ENCODE measurements at regions not wholly inside any gene's neighbourhood (a gene's known extent, or its start where the extent isn't known, plus 50 kb on each side); places are given as distances from the start of the nearest gene placed in this dataset.

- no peak for DNase-seq
Measured at GRCh38 chr10:47238331-47239095, 61.5 kb upstream of the GDF10 start.

- DNase-seq: no peak
Measured at GRCh38 chr10:47239211-47239610, 60.8 kb upstream of the GDF10 start.

GRCh38 chr10:47240173-47240572, 59.8 kb upstream of the GDF10 start:
- no peak for DNase-seq

DNA sequence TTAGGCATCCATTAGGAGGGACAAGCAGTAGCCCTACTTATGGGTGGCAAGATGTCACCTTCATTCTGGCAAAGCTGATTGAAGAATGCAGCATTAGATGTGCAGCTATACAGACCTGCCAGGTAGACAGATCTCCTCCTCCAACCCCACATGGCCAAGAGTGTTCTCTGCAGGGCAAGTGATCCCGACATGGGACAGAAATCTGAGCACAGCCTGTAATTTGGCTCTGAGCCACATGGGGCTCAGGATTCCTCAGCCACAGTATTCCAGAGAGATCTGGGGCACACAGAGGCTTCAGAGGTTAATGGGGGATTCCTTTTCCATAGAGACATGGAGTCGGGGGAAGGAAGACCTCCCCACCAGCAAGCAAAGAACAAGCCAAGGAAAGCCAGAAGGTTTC, 58.7 kb upstream of the GDF10 start:
- no peak for DNase-seq

- no peak for DNase-seq
Measured at GRCh38 chr10:47241946-47242867, 57.8 kb upstream of the GDF10 start.

DNA sequence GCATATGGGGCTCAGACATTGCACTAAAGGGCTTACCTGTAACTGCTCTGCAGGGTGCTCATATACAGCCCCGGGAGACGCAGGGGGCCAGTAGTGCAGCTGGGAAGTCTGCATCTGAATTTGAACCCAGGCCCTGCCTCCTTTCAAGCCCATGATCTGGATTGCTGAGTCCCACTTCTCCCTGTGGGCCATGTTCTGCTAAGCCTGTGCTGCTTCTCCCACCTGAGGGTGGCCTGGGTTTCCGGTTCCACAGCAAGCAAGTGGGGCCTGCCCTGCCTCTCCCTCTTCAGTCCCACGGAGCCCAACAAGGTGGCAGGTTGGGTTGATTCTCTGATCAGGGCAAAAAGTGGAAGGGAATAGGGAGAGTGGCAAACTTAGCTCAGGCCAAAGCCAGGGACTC, 56.6 kb upstream of the GDF10 start:
- DNase-seq: no peak

- no peak for DNase-seq
Measured at GRCh38 chr10:47243791-47244190, 56.2 kb upstream of the GDF10 start.

- no peak for DNase-seq
Measured at GRCh38 chr10:47244560-47245500, 55.2 kb upstream of the GDF10 start.

DNA sequence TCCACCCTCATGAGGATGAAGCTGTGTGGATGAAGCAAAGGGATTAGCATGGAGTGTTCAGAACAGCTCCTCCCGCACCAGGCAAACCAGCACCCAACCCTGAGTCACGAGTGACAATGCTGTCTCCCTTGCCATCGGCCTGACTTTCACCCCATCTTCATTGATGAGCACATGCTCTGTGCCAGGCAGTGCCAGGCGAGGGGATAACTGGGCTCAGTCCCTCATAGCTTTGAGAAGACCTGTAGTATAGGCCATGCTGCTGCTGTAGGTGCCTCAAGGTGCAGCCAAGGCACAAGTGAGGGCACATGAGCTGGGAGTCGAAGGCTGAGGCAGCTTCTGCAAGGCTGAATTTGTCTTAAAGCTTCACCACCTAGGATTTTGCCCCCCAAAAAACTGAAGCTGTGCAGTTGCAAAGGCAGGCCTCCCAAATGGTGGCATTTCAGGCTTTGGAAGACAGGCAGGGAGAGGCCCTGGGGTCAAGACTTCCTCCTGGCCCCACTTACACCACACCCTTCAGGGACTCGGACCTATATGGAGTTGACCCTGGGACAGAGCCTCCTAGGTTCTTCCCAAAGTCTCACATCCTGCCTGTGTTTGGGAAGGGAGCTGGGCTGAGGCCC, 54.2 kb upstream of the GDF10 start:
- no peak for DNase-seq

GRCh38 chr10:47246406-47247147, 53.4 kb upstream of the GDF10 start:
- no peak for DNase-seq

- DNase-seq: no peak
Measured at GRCh38 chr10:47247148-47248059, 52.6 kb upstream of the GDF10 start.

DNA sequence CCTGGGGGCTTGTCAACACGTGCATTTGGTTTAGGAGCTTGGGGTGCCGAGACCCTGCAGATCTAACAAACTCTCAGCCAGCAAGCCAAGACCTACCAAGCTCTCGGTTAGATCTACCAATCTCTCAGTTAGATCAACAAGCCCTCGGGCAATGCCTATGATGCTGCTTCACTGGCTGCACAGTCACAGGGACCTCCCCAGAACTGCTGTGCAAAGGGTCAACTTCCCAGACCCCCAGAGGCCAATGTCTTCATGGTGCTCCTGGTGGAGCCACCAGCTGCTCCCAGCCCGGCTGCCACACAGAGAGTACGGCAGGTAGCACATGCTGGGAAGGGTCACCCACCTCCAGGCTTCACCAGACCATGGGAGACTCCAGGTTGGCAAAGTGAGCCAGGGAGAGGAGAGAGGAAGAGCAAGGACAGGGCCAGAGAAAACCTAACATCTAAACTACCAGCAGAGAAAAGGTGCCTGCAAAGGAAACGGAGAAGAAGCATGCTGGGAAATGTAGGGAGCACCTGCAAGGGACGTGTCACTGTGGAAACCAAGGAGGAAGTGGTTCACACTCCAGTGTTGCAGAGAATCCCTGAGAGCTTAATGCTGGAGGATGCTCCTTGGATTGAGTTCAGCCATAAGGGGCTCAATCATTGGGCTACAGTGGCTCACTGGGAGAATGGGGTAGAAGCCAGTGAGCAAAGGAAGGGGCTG, 51.5 kb upstream of the GDF10 start:
- DNase-seq: no peak

GRCh38 chr10:47249881-47250280, 50.1 kb upstream of the GDF10 start:
- no peak for DNase-seq

Measured in activated CD4-positive, alpha-beta T cell treated with anti-CD3 and anti-CD28 coated beads for 48 hours (primary cell).